ENCODE measurements at regions not wholly inside any gene's neighbourhood (a gene's known extent, or its start where the extent isn't known, plus 50 kb on each side); places are given as distances from the start of the nearest gene placed in this dataset.

- no peak overlapping the region for H3K27ac ChIP-seq (replicated peaks)
- intact Hi-C loops (cut with micrococcal nuclease), result no loop called here
- no peaks in the 10 kb centered on the region for H3K36me3 ChIP-seq
- no peaks in the 10 kb centered on the region for H3K27me3 ChIP-seq (ENCODE audit: low read depth)
- peaks cover 26% of the 10 kb centered on the region for H3K4me1 ChIP-seq
- no peak overlapping the region for H3K4me3 ChIP-seq
- TF ChIP-seq CTCF (IDR thresholded peaks at IDR 0.05; ENCODE audit: borderline replicate concordance), result no peak
- peaks cover 4% of the 10 kb centered on the region for H3K9me3 ChIP-seq (replicated peaks)
- no peak for DNase-seq
These were observed 67.4 kb upstream of the HRH2 start for GRCh38 chr5:175590471-175590881.

- intact Hi-C loops (cut with micrococcal nuclease), result no loop called here
- H3K27ac ChIP-seq (replicated peaks), result no peak overlapping the region
These were observed 66.6 kb upstream of the HRH2 start for GRCh38 chr5:175591293-175591692.

GRCh38 chr5:175593794-175594193 is 64.1 kb upstream of the HRH2 start:
- TF ChIP-seq CTCF (IDR thresholded peaks at IDR 0.05; ENCODE audit: borderline replicate concordance), result no peak
- intact Hi-C loops (cut with micrococcal nuclease), result no loop called here
- no peaks in the 10 kb centered on the region for H3K9me3 ChIP-seq (replicated peaks)
- no peak overlapping the region for H3K4me3 ChIP-seq
- peaks cover 39% of the 10 kb centered on the region for H3K4me1 ChIP-seq
- no peak for DNase-seq
- no peak overlapping the region for H3K27ac ChIP-seq (replicated peaks)
- no peaks in the 10 kb centered on the region for H3K36me3 ChIP-seq
- H3K27me3 ChIP-seq (ENCODE audit: low read depth), result peaks cover 6% of the 10 kb centered on the region

More at GRCh38 chr5:175591293-175591692, 66.6 kb upstream of the HRH2 start:
- TF ChIP-seq CTCF (IDR thresholded peaks at IDR 0.05; ENCODE audit: borderline replicate concordance), result no peak
- Histone ChIP-seq H3K9me3 (replicated peaks) (peaks cover 4% of the 10 kb centered on the region), H3K27me3 (ENCODE audit: low read depth) (peaks cover 2% of the 10 kb centered on the region), H3K4me1 (peaks cover 26% of the 10 kb centered on the region), H3K4me3 (no peak overlapping the region), H3K36me3 (no peaks in the 10 kb centered on the region)
- DNase-seq, result no peak

GRCh38 chr5:175595905-175596304 is 62.0 kb upstream of the HRH2 start:
- H3K9me3 ChIP-seq (replicated peaks), result no peaks in the 10 kb centered on the region
- H3K4me1 ChIP-seq, result peaks cover 20% of the 10 kb centered on the region
- intact Hi-C loops (cut with micrococcal nuclease), result no loop called here
- TF ChIP-seq CTCF (IDR thresholded peaks at IDR 0.05; ENCODE audit: borderline replicate concordance), result no peak
- H3K4me3 ChIP-seq, result no peak overlapping the region
- H3K27ac ChIP-seq (replicated peaks), result no peak overlapping the region
- DNase-seq, result no peak
- no peaks in the 10 kb centered on the region for H3K36me3 ChIP-seq
- H3K27me3 ChIP-seq (ENCODE audit: low read depth), result peaks cover 6% of the 10 kb centered on the region

GRCh38 chr5:175596761-175597189 is 61.1 kb upstream of the HRH2 start:
- H3K27me3 ChIP-seq (ENCODE audit: low read depth), result peaks cover 6% of the 10 kb centered on the region
- no peaks in the 10 kb centered on the region for H3K9me3 ChIP-seq (replicated peaks)
- peaks cover 17% of the 10 kb centered on the region for H3K4me1 ChIP-seq
- intact Hi-C loops (cut with micrococcal nuclease), result no loop called here
- no peak for DNase-seq
- peak overlapping the region; percentile 88 for H3K27ac ChIP-seq (replicated peaks)
- H3K36me3 ChIP-seq, result no peaks in the 10 kb centered on the region
- no peak for TF ChIP-seq CTCF (IDR thresholded peaks at IDR 0.05; ENCODE audit: borderline replicate concordance)
- no peak overlapping the region for H3K4me3 ChIP-seq

GRCh38 chr5:175597718-175598117 is 60.2 kb upstream of the HRH2 start:
- peaks cover 6% of the 10 kb centered on the region for H3K27me3 ChIP-seq (ENCODE audit: low read depth)
- H3K4me3 ChIP-seq, result no peak overlapping the region
- H3K4me1 ChIP-seq, result peaks cover 17% of the 10 kb centered on the region
- no peak for DNase-seq
- H3K36me3 ChIP-seq, result no peaks in the 10 kb centered on the region
- no peaks in the 10 kb centered on the region for H3K9me3 ChIP-seq (replicated peaks)
- H3K27ac ChIP-seq (replicated peaks), result peak overlapping the region; percentile 88
- intact Hi-C loops (cut with micrococcal nuclease), result no loop called here
- TF ChIP-seq CTCF (IDR thresholded peaks at IDR 0.05; ENCODE audit: borderline replicate concordance), result no peak

All from left ventricle myocardium inferior (tissue), 1 donor.